Globus pallidus (tissue), 1 donor: ENCODE measurements at regions not wholly inside any gene's neighbourhood (a gene's known extent, or its start where the extent isn't known, plus 50 kb on each side); places are given as distances from the start of the nearest gene placed in this dataset.
"Not testable (repeated sequence)": the region's sequence is repeated elsewhere in the genome, so short reads cannot be mapped to it uniquely, and the experiment has no call there.

ENCODE experiments used
- DNase-seq: peaks from one replicate; pipeline ENCODE4 v3.0.0-alpha.2; 2015; ENCODE audit warnings: low spot score

DNA sequence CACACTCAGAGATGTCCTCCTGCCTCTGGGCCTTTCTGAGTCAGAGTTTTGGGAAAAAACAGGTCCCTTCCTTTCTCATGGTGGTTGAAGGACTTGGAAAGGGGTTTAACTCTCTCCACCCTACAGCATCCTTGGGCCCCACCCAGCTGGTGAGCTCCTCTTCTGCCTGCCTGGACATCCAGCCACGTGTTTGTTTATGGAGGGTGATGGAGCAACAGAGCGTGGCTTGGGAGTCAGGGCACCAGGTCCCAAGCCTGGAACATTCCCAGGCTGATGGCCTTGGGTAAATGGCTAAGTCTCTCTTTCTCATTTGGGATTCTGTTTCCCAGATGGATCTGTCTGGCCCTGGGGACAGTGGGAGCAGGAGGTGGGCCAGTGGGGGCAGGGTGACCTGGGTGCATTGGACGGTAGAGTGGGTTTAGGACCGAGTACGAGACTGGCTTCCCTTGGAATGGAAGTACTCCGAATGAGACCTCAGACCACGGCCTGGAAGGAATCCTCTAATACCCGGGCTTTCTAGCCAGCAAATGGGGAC is 141.1 kb upstream of the IRX2 start:
- no peak for DNase-seq

DNA sequence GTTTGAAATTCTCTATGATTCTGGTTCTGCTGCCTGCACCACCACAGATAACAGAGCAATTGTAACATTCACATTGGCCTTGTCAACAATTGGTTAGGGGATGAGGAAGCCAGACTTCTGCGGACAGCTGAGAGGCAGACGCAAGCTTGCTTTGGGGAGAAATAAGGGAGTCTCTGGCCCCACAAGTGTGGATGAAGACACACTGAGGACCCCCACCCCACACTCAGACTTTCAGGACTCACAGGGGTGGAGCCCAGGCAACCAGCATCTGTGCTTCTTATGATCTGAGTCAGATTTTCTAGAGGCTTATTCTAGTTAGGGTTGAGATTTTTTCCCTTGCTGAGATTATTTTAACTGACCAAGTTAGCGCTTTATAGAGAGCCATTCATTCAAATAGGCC is 140.3 kb upstream of the IRX2 start:
- no peak for DNase-seq

DNA sequence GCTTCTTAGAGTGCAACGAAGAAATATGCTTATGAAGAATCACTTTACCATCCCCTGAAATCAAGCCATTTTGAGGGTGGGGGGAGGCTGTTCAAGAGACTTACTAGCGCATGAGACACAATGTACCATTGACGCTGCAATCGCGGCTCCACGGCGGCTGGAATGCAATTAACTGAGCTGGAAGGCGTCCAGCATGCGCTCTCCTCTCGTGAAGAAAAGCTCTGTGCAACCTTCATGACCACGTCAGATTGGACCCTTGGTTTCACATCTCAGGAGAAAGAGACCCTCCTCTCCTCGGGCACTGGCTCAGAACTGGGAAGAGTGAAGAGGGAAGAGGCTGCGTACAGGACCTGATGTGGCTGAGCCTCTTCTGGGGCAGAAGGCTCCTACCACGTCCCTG is 138.5 kb upstream of the IRX2 start:
- DNase-seq, result no peak

DNA sequence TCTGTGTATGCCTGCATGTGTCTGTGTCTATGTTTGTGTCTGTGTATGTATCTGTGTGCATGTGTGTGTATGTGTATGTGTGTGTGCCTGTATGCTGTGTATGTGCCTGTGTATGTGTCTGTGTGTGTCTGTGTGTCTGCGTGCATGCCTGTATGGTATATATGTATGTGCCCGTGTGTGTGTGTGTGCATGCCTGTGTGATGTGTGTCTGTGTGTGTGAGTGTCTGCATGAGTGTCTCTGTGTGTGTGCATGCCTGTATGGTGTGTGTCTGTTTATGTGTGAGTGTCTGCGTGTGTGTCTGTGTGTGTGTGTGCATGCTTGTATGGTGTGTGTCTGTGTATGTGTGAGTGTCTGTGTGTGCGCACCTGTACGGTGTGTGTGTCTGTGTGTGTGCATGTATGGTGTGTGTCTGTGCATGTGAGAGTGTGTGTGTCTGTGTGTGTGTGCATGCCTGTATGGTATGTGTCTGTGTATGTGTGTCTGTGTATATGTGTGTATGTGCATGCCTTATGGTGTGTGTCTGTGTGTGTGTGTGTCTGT is 137.1 kb upstream of the IRX2 start:
- DNase-seq, result no peak

DNA sequence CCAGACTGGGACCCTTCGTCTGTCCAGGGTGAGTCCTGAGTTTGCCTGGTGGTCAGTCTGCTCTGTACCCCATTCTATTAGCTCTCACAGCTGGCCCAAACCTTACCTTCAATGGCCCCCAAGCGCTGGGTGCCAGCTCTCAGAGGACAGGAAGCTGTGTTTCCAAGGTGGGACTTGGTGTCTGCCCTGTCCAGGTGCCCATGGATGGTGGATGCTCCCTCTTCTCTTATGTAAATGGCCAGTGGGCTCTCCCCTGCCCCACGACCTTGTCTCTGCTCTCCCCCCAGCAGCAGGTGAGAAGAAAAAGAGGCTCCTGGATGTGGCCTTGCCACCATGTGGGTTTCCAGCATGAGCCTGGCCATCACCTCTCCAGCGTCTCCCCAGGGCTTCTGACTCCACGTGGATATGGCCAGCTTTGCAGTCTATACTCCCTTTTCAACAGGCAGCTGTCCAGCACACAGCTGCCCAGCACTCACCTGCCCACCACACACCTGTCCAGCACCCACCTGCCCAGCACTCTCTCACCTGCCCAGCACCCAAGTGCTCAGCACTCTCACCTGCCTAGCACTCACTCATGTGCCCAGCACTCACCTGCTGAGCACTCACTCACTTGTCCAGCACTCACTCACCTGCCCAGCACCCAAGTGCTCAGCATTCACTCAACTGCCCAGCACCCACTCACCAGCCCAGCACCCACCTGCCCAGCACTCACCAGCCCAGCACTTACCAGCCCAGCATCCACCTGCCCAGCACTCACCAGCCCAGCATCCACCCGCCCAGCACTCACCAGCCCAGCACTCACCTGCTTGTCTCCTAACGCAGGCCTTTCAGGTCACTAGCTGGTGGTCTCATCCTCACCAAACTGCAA is 136.2 kb upstream of the IRX2 start:
- no peak for DNase-seq

DNA sequence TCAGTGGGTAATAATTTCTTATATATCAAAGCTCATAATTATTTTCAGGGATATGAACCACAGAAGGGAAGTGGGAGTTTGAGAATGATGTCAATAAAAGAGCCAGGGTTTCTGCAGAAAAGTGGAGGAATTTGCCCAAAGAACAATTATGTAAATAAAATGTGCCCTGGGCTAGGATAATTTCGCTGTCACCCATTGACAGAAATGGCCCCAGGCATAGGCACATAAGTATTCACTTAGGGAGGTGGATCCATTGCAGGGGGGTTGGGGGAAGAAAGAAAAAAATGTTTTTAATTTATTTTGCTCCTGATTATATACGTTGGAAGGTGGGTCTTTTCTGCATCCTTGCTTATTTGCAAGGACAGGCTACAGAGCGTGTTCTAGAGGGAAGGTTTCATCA is 135.1 kb upstream of the IRX2 start:
- no peak for DNase-seq

DNA sequence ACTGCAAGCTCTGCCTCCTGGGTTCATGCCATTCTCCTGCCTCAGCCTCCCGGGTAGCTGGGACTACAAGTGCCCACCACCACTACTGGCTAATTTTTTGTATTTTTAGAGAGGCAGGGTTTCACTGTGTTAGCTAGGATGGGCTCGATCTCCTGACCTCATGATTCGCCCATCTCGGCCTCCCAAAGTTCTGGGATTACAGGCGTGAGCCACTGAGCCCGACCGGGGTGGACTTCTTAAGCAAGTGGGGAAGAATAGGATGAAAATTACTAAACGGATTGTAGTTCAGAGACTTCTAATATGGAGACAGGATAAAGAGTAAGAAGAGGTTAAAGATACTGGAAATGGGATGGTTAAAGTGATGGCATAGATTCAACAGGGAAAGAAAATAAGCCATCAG is 132.3 kb upstream of the IRX2 start:
- no peak for DNase-seq

DNA sequence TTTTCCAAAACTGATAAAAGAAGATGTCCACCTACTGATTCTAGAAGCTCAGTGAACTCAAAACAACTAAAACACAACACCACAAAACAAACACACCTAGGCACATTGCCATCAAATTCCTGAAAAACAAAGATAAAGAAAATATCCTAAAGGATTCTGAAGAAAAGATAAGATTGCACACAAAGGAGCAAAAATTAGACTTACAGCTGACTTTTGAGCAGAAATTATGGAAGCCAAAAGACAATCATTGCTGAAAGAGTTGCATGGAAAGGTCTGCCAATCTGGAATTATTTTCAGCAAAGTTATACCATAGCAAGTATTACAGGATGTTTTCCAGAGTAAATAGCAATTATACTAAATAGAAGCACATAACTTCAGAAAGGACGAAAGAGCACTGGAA is 128.2 kb upstream of the IRX2 start:
- DNase-seq, result no peak

DNA sequence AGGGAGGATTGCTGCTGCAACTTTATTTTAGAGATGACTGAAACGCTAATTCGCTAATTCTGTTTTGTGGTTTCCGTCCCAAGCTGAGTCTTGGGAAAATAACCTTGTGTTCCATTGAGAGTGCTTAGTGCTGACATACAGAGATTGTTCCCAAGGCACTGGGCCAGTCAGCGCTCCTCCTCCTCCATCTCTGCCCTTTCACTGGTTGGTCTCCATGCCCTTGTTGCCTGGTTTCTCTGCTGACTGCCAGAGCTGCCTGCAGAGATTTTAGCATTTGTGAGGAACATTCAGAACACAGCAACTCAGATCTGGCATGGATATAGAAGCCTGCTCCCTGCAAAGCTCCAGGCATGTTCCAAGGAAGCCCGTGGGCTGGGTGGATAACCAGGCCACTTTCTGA is 126.0 kb upstream of the IRX2 start:
- DNase-seq, result peak; percentile 62

DNA sequence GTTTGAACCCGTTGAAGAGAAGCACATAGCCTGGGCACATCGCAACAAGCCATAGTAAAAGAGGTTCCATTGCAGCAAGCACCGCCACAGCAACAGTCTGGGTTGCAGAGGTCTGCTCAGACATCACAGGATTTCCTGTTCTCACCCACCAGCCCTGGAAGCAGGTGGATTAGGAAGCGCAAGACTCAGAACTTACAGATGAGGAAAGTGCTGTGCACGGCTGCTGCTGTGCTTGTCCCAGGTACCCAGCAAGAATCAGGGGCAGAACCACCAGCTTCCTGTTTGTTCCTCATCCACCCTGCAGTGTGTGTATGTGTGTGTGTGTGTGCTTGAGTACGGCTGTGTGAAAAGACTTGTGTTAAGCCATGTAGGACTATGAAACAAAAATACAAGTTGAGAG is 124.7 kb upstream of the IRX2 start:
- no peak for DNase-seq

DNA sequence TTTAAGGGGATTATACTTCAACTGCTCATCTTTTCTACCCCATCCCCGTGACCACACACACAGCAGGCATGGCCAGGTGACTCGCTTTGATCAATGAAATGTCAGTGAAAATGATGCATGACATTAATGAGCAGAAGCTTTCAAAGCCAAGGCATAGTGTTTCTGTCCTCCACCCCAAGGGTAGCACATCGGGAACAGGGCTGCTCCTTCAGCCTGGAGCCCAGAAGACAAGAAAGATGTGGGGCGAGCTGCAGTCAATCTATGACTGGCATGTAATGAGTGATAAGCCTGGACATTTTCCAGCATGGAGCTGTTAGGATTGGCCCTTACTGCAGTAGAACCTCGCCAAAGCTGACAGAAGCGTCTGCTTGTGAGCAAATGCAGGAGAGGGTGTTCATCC is 122.6 kb upstream of the IRX2 start:
- DNase-seq, result no peak

DNA sequence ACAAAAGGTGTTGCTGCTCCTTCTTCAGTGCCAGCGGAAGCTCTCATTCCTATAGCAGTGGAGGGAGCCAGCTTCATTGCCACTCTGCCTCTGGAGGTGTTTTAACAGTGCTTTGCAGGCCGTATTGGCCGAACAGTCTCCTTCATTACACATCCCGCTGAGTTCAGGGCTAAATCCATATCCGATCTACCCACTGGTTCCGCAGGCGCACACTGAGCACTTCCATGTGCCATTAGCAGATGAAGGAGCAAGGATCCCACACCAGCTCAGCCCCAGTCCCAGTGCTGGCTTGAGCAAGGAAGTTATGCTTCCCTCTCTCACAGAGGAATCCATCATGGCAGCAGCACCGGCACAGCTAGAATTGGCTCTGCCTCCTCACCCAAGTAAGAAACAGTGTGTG is 121.2 kb upstream of the IRX2 start:
- DNase-seq, result no peak

DNA sequence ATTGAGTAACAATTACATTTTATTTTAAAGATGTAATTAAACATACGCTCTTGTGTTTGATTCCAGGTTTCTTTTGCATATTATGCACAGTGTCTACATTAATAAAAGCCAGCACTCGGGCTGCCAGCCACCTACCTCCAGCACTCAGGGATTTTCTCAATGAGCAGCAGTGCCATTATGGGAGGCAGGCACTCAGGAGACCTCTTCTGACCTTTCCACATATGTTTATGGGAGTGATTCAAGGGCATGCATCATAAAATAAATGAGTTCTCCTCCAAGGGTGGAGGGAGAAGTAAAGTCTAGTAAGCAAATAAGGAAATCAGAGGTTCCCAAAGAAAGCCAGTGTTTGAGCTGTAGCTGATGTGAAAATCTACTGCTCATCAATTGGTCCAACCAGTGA is 119.8 kb upstream of the IRX2 start:
- no peak for DNase-seq

DNA sequence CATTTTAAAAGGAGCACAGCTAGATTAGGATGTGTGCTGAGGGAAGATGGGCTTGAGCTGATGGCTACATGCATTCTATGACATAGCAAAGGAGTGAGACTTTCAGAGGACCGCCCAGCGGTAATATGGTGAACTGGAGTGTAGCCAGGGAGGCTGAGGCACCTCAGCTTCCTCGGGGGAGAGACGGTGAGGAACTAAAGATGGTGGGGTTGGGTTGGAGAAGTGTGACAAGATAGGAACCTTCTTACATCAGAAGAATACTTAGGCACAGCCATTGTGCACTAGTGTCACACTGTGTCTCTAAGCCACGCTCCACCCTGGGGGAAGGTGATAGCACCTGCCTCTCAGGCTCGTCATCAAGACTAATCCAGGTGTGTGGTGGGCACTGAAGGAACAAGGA is 118.0 kb upstream of the IRX2 start:
- no peak for DNase-seq

DNA sequence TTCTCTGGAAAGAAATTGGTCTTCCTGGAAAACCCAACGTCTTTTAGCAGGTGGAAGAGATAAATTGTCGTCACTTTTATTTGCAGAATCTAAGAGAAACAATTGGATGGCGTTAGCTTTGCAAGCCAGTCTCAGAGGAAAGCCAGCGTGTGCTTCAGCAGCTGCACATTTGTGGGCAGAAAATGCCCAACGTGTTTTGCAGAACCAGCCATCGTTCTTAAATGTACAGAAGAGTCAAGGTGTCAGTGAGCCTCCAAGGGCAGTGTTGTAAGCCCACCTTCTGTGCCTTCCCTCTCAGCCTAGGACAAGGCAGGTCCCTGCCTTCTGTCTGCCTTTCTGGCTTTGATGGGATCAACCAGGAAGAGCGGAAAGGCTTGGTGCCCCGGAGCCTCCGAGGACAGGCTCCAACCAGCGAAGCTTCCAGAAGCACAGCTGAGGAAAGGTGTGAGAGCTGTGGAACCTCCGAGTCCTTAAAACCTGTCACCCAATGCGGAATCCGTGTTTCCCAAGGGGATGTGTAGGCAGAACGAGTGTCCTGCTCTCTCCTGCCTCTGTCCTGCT is 116.0 kb upstream of the IRX2 start:
- DNase-seq, result no peak

DNA sequence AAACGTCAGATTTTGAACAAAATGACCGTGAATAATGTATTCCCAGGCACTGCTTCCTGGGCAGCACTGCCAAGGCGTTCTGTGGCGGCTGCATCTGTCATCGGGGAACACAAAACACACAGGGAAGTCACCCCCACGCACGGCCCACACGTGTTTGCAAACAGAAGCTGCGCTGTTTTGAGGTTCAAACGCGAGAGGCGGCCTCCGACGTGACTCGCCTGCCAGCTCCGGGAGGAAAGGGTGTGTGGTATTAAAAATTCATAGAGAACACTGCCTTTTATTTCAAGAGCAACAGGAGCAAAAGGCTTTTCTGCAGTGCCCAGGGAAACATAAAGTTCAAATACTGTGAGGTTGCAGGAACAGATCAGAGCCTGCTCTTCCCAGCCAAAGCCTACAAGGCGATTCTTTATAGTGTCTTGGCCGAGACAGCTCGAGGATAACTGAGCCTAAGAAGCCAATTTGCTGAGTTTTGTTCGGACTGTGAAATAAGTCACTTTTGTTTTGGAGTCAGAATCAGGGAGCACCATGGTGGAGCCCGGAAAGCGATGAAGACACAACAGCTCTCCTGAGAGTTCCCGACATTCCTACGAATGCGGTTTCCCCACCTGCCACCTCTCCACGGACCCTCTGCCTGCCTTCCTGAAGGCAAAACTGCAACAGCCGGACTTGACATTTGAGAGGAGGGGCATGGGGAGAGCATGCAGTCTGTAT is 115.3 kb upstream of the IRX2 start:
- DNase-seq, result peak; percentile 11

DNA sequence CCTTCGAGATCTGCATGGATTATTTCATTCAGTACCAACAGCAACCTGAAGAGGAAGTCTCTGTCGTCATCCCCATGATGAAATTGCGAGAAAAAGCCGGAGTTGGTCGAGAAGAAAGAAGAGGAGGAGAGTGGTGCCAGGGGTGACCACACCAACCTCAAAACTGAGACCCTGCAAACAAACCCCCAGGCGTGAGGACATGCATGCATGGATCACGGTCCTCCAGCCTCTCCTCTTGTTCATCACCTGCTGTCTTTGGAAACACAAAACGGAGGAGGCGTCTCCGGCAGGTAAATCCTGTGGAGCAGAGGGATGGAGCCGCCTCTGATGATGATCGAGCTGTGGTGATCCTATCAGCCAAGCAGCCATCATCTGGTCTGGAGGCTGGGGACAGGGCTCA is 114.4 kb upstream of the IRX2 start:
- DNase-seq, result no peak

DNA sequence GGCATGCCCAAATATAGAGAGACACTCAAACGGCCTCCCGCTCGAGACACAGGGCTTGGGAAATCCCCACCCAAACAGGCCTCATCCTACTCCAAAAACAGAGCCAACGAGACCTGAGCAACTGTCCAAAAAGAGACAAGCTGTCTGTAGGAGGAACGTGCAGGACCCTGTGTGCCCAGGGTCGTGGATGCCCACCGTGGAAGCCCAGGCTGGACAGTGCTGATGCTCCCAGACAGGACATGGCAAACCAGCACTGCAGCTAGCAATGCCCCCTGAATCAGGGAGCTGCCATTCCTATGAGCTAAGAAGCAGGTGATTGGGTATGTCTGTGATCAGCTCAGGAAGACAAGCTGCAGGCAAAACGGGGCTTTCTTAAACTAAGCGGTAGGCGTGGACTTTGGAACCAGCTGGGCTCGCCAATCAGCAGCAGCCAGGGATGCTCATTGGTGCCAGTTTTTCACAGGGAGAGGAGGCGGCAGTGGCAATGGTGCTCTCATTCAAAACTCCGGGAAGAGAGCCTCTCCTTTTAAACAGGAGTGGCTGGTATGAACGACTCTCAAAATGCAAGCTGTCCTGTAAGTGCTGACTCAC is 113.1 kb upstream of the IRX2 start:
- DNase-seq, result no peak

DNA sequence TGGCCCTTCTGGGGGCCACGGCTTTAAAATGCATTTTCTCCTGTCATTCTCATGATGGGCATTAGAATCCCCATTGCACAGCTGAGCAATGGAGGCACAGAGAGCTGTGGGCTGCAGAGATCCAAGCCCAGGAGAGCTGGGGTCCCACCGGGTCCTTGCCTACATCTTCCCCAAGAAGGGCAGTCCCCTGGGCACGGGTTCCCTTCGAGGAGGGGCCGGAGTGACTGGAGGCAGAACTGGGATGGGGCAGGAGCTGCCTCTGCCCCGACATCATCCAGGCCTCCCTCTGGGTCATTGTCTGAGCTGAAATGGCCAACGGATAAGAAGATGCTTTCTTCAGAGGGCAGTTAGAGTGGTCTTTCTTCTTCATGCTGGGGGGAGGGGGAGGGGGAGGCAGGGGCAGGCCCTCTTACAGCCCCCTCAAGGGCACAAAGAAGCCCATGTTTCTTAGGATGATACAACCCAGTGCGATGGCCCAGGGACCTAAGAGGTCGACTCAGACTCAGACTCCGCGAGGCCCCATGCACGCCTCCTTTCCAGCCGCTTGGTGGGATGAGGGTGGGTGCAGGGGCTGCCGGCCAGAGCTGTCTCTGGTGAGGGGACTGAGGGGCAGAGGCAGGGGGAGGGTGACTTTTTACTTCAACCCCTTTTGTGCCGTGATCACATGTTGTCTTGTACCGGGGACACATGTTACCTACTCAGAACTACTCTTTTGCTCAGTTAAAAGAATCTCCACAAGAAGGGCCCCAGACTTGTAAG is 112.4 kb upstream of the IRX2 start:
- DNase-seq, result no peak

DNA sequence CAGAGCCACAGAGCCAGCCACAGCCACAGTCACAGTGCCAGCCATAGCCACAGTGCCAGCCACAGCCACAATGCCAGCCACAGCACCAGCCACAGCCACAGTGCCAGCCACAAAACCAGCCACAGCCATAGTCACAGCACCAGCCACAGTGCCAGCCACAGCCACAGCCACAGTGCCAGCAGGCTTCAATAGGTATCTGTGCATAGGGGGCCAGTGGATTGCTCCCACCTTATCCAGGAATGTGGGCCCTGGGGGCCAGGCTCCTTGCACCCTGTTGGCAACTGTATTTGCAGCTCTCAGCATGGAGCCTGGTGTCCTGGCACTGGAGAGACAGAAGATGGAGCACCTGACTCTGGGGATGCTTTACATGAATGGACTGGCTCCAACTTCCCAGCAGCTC is 111.7 kb upstream of the IRX2 start:
- no peak for DNase-seq

DNA sequence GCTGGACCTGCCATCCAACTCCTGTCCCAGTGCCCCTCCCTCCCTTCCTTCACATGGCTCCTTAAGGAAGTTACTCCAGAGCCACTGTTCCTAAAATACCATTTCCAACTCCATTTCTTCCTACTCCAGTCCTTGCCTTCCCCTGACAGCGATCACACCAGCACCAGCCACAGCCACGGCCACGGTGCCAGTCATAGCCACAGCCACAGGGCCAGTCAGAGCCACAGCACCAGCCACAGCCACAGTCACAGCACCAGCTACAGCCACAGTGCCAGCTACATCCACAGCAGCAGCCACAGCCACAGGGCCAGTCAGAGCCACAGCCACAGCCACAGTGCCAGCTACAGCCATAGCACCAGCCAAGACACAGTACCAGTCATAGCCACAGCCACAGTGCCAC is 110.7 kb upstream of the IRX2 start:
- not testable (repeated sequence) for DNase-seq

DNA sequence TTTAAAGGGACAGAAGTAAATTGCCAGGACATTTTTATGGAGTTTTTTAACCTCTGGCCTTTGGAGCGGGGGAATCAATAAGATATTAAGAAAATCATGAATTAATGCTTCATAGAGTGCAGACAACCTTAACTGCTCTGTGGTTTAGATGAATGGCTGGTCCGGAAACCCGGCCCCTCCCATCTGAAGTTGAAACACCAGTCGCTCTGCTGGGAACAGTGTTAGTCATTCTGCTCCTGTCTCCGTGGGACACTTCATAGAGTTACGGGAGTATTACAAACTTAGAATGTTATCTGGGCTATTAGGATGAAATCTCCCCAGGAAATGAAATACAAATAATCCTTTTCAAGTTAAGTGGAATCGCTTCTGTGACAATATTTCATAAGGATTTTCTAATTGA is 110.1 kb upstream of the IRX2 start:
- DNase-seq, result no peak
